Neural progenitor cell (in vitro differentiated cells): ENCODE measurements at regions not wholly inside any gene's neighbourhood (a gene's known extent, or its start where the extent isn't known, plus 50 kb on each side); places are given as distances from the start of the nearest gene placed in this dataset.

Experiments used
- DNase-seq: peaks from one replicate; pipeline ENCODE4 v3.0.0-alpha.2; 2016; ENCODE audit warnings: low spot score
- H2AFZ ChIP-seq: fragments of 200-600 bp; sonication (generic); replicated peaks from 2 replicates; pipeline ENCODE4 v1.6.1; 2016; ENCODE audit warnings: antibody characterized with exemption
- H3F3A ChIP-seq: fragments of 200-600 bp; sonication (generic); 2 replicates; pipeline ENCODE4 v1.6.1; 2016; ENCODE audit warnings: antibody characterized with exemption, low read depth
- H3K27ac ChIP-seq: fragments of 200-600 bp; sonication (generic); 2 replicates; pipeline ENCODE4 v1.5.1; 2016; ENCODE audit warnings: mild to moderate bottlenecking
- H3K27me3 ChIP-seq: fragments of 200-600 bp; sonication (generic); 2 replicates; pipeline ENCODE4 v1.6.1; 2016; ENCODE audit warnings: mild to moderate bottlenecking, moderate library complexity
- H3K36me3 ChIP-seq: fragments of 200-600 bp; sonication (generic); 2 replicates; pipeline ENCODE4 v1.5.1; 2016
- H3K4me1 ChIP-seq: fragments of 200-600 bp; sonication (generic); 2 replicates; pipeline ENCODE4 v1.6.1; 2016; ENCODE audit warnings: mixed run types
- H3K4me2 ChIP-seq: fragments of 200-600 bp; sonication (generic); 2 replicates; pipeline ENCODE4 v1.6.1; 2016
- H3K4me3 ChIP-seq: fragments of 200-600 bp; sonication (generic); 2 replicates; pipeline ENCODE4 v1.5.1; 2016
- H3K79me2 ChIP-seq: fragments of 200-600 bp; sonication (generic); 2 replicates; pipeline ENCODE4 v1.6.1; 2016; ENCODE audit warnings: low read depth
- H3K9ac ChIP-seq: fragments of 200-600 bp; sonication (generic); 2 replicates; pipeline ENCODE4 v1.6.1; 2016
- H3K9me3 ChIP-seq: fragments of 200-600 bp; sonication (generic); 2 replicates; pipeline ENCODE4 v1.5.1; 2016; ENCODE audit warnings: low read depth
- H4K20me1 ChIP-seq: fragments of 200-600 bp; sonication (generic); 2 replicates; pipeline ENCODE4 v1.6.1; 2016; ENCODE audit warnings: low read depth
- H3K27ac Mint-ChIP-seq: 3 replicates; pipeline ENCODE4 v1.8.0; 2021; ENCODE audit warnings: mixed read lengths
- H3K27me3 Mint-ChIP-seq: 2 replicates; pipeline ENCODE4 v1.8.0; 2022; ENCODE audit warnings: low read depth, mild to moderate bottlenecking, inconsistent platforms, moderate library complexity, mixed read lengths; ENCODE audit not compliant: insufficient read depth
- H3K36me3 Mint-ChIP-seq: 3 replicates; pipeline ENCODE4 v1.8.0; 2021; ENCODE audit warnings: mixed read lengths
- H3K4me1 Mint-ChIP-seq: 3 replicates; pipeline ENCODE4 v1.8.0; 2021; ENCODE audit warnings: mixed read lengths
- H3K4me3 Mint-ChIP-seq: 3 replicates; pipeline ENCODE4 v1.8.0; 2021; ENCODE audit warnings: mild to moderate bottlenecking, moderate library complexity, mixed read lengths
- H3K9me3 Mint-ChIP-seq: 3 replicates; pipeline ENCODE4 v1.8.0; 2020; ENCODE audit warnings: mixed read lengths
- CTCF ChIP-seq: fragments of 200-600 bp; sonication (generic); IDR thresholded peaks from 2 replicates; pipeline ENCODE4 v1.5.1; 2017; ENCODE audit warnings: antibody characterized with exemption, mild to moderate bottlenecking
- EZH2 ChIP-seq: fragments of 200-600 bp; sonication (generic); IDR thresholded peaks from 2 replicates; pipeline ENCODE4 v1.6.1; 2017; ENCODE audit warnings: antibody characterized with exemption, mild to moderate bottlenecking, moderate library complexity
- EZH2phosphoT487 ChIP-seq: fragments of 200-600 bp; sonication (generic); IDR thresholded peaks from 2 replicates; pipeline ENCODE4 v1.6.1; 2017; ENCODE audit warnings: antibody characterized with exemption

- Histone ChIP-seq H3K27ac (no peak overlapping the region), H2AFZ (no peak overlapping the region), H3K9me3 (no peaks in the 10 kb centered on the region), H3K27me3 (no peaks in the 10 kb centered on the region), H4K20me1 (no peaks in the 10 kb centered on the region), H3K4me3 (no peak overlapping the region), H3K4me1 (no peaks in the 10 kb centered on the region), H3K79me2 (no peaks in the 10 kb centered on the region), H3K36me3 (no peaks in the 10 kb centered on the region), H3K4me2 (no peak overlapping the region), H3F3A (no peaks in the 10 kb centered on the region), H3K9ac (no peak overlapping the region)
- Mint-ChIP-seq H3K4me3 (no peak overlapping the region), H3K27me3 (no peaks in the 10 kb centered on the region), H3K4me1 (peaks cover 3% of the 10 kb centered on the region), H3K36me3 (no peaks in the 10 kb centered on the region), H3K27ac (no peak overlapping the region), H3K9me3 (no peaks in the 10 kb centered on the region)
- no peak for DNase-seq
- no peak for TF ChIP-seq EZH2phosphoT487
- TF ChIP-seq CTCF: no peak
- TF ChIP-seq EZH2: no peak
Observed at GRCh38 chr11:130617001-130617400, 168.6 kb downstream of the ADAMTS15 start.

GRCh38 chr11:130620548-130620947, 172.1 kb downstream of the ADAMTS15 start:
- TF ChIP-seq CTCF: no peak
- no peak for TF ChIP-seq EZH2phosphoT487
- TF ChIP-seq EZH2: no peak
- Mint-ChIP-seq H3K4me1 (peaks cover 16% of the 10 kb centered on the region), H3K27me3 (no peaks in the 10 kb centered on the region), H3K9me3 (no peaks in the 10 kb centered on the region), H3K4me3 (no peak overlapping the region), H3K27ac (no peak overlapping the region), H3K36me3 (no peaks in the 10 kb centered on the region)
- Histone ChIP-seq H3K9me3 (no peaks in the 10 kb centered on the region), H3K9ac (no peak overlapping the region), H3K4me2 (no peak overlapping the region), H3K27ac (no peak overlapping the region), H2AFZ (no peak overlapping the region), H4K20me1 (no peaks in the 10 kb centered on the region), H3K36me3 (no peaks in the 10 kb centered on the region), H3F3A (no peaks in the 10 kb centered on the region), H3K4me1 (peaks cover 9% of the 10 kb centered on the region), H3K27me3 (no peaks in the 10 kb centered on the region), H3K4me3 (no peak overlapping the region), H3K79me2 (no peaks in the 10 kb centered on the region)
- DNase-seq: no peak

GRCh38 chr11:130622141-130622542, 173.7 kb downstream of the ADAMTS15 start:
- DNase-seq: no peak
- no peaks in the 10 kb centered on the region for H3K36me3 ChIP-seq
- H2AFZ ChIP-seq: no peak overlapping the region
- H3K36me3 Mint-ChIP-seq: no peaks in the 10 kb centered on the region
- H3K4me1 Mint-ChIP-seq: peaks cover 16% of the 10 kb centered on the region
- H3K27me3 Mint-ChIP-seq: no peaks in the 10 kb centered on the region
- no peaks in the 10 kb centered on the region for H3K79me2 ChIP-seq
- peak overlapping the region; percentile 44 for H3K27ac Mint-ChIP-seq
- no peaks in the 10 kb centered on the region for H3K9me3 Mint-ChIP-seq
- no peak overlapping the region for H3K27ac ChIP-seq
- H3K4me1 ChIP-seq: peaks cover 9% of the 10 kb centered on the region
- H3K4me2 ChIP-seq: no peak overlapping the region
- TF ChIP-seq EZH2 (no peak), EZH2phosphoT487 (no peak), CTCF (no peak)
- H4K20me1 ChIP-seq: no peaks in the 10 kb centered on the region
- H3K9ac ChIP-seq: no peak overlapping the region
- no peaks in the 10 kb centered on the region for H3F3A ChIP-seq
- no peaks in the 10 kb centered on the region for H3K9me3 ChIP-seq
- no peaks in the 10 kb centered on the region for H3K27me3 ChIP-seq
- no peak overlapping the region for H3K4me3 Mint-ChIP-seq
- H3K4me3 ChIP-seq: no peak overlapping the region
